AG10803 (cell line): ENCODE measurements at regions not wholly inside any gene's neighbourhood (a gene's known extent, or its start where the extent isn't known, plus 50 kb on each side); places are given as distances from the start of the nearest gene placed in this dataset.

Experiments used
- DNase-seq: peaks from one replicate; pipeline ENCODE4 v3.0.0; 2010; ENCODE audit warnings: low read depth
- H3K4me3 ChIP-seq: 2 replicates; pipeline ENCODE4 v1.5.1; 2011; ENCODE audit warnings: mild to moderate bottlenecking, low read length, control low read depth
- TF ChIP-seq, protein P1 (sequence below): conservative IDR thresholded peaks from 2 replicates; pipeline ENCODE4 v1.5.1; 2011; ENCODE audit warnings: mild to moderate bottlenecking, low read length, control low read depth, inconsistent platforms

DNA sequence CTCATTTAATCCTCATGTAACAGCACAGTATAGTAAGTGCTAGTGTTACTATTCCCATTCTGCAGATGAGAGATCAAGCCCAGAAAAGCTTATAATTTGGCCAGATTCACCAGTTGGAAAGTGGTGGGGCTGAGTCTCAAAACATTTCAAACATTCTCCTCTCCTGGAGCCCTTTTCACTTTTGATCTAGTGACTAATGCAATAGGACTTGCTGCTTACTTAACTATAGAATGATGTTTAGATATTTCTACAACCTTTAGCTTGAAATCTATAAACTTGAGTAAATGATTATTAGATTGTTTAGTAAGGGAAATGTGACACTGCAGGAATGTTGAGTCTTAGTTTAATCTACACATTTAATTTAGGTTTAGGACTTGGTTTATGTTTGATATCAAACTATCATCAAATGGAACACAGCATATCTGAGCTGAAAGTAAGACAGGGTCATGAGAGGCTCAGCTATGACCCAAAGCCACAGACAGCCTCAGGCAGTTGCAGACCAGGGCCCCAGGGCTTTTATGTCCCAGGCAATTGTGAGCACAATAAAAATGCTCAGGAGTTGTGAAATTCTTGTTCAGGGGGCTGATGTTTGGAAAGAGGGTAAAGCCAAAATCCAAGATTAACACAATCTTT is 199.5 kb upstream of the HS3ST1 start:
- no peak overlapping the region for H3K4me3 ChIP-seq
- TF ChIP-seq, protein P1, sequence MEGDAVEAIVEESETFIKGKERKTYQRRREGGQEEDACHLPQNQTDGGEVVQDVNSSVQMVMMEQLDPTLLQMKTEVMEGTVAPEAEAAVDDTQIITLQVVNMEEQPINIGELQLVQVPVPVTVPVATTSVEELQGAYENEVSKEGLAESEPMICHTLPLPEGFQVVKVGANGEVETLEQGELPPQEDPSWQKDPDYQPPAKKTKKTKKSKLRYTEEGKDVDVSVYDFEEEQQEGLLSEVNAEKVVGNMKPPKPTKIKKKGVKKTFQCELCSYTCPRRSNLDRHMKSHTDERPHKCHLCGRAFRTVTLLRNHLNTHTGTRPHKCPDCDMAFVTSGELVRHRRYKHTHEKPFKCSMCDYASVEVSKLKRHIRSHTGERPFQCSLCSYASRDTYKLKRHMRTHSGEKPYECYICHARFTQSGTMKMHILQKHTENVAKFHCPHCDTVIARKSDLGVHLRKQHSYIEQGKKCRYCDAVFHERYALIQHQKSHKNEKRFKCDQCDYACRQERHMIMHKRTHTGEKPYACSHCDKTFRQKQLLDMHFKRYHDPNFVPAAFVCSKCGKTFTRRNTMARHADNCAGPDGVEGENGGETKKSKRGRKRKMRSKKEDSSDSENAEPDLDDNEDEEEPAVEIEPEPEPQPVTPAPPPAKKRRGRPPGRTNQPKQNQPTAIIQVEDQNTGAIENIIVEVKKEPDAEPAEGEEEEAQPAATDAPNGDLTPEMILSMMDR = no peak
- DNase-seq = no peak

DNA sequence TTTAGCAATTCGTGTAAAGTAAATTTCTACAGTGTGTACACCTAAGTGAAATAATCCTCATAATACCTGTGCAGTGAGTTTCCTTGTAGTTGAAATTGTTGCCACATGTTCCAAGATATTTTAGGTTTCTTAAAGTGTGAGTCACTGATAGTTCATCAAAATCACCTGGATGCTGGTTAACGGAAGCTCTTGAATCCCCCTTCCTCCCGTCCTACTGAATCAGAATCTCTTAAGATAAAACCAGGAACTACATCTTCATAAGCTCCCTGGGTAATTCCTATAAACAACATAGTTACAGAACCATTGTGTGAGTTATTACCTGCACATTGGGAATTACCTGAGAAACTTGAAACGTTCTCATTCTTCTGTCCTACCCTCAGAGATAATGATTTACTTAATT is 197.4 kb upstream of the HS3ST1 start:
- TF ChIP-seq, protein P1 = no peak
- DNase-seq = no peak

DNA sequence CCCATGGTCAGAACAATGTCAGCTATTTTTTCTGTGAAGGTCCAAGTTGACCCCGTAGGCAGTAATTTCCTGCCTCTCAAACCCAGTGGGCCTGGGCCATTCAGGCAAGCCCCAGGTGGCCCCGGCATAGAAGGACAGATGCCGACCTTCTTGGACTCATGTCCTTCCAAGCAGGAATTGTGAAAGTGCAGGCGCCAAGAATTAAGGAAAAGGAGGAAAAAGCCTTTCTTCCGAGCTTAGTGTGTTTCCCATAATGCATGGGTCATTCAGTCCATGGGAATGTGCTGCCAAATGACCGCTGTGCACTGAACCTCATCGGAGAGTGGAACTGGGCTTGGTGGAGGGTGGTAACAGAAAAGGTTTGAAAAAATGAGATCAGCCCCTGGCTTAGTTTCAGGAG is 196.5 kb upstream of the HS3ST1 start:
- TF ChIP-seq, protein P1 = no peak
- DNase-seq = no peak
- no peak overlapping the region for H3K4me3 ChIP-seq

More for the DNA sequence above, 197.4 kb upstream of the HS3ST1 start:
- no peak overlapping the region for H3K4me3 ChIP-seq

DNA sequence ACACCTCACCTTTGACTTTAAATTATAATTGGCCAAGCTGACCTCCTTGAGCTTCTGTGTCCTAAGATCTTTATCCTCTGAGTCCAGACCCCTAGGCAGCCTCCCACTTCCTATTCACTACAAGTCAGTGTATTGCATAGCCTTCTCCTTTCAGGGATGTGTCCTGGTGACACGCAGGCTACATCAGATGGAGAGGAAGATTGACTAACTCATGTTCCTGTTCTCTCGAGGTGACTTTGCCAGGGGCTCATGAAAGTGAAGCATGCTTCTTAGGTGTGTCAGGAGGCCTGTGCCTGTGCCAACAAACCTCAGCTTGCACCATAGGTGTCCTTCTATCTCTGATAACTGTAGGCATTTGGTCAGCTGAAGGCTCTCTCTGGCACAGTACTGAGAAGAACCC is 195.7 kb upstream of the HS3ST1 start:
- H3K4me3 ChIP-seq = no peak overlapping the region
- no peak for DNase-seq
- TF ChIP-seq, protein P1 = no peak

DNA sequence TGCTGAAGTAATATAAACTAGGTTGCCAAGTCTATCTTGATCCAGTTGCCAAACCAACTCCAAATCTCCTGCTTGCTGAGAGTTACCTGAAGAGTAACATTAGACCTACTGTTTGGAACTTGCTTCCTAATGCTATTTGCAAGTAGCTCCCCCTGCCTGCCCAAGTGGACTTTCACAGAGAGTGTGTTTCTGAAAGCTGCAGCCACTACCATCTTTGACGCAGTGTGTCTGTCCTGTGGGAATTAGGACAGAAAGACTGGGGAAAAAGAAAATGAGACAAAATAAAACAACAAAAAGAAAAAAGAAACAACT is 195.0 kb upstream of the HS3ST1 start:
- no peak for DNase-seq
- TF ChIP-seq, protein P1 = no peak
- H3K4me3 ChIP-seq = no peak overlapping the region

DNA sequence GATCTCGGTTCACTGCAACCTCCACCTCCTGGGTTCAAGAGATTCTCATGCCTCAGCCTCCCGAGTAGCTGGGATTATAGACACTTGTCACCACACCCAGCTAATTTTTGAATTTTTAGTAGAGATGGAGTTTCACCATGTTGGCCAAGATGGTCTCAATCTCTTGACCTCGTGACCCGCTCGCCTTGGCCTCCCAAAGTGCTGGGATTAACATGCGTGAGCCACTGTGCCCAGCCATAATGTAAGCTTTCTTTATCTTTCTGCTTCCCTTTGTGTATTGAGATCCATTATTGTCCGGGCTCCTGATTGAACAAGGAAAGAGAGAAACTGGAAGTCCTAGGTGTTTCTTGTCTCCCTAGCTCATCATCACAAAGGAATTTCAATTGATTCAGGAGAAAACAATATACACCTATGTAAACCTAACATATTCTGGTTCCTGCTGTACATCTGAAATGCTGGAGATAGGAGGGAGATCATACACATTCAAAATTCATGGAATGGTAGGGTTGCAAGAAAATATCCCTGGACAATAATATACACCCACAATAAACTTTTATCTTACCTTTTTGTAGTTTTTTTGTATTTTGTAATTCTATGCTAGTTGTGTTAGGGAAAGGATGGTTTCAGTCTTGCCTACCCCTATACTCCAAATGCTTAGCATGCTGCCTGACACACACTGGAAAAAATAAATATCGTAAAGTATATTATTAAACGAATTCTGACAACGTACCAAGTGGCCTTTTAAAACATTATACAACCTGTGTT is 194.4 kb upstream of the HS3ST1 start:
- DNase-seq = no peak
- TF ChIP-seq, protein P1 = no peak
- H3K4me3 ChIP-seq = no peak overlapping the region

DNA sequence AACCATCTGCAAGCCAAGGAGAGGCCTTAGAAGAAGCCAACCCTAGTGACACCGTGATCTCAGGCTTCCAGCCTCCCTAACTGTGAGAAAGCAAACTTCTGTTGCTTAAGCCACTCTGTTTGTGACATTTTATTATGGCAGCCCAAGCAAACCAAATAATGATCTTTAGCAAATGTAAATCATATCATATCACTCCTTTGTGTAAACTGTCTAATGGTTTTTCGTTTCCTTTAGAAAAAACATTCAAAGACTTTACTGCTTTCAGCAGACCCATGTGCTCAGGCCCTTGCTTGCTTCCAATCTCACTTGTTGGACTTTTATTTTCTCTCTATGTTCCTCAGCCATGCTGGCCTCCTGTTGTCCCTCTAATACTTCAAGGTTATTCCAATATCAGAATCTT is 192.2 kb upstream of the HS3ST1 start:
- no peak overlapping the region for H3K4me3 ChIP-seq
- TF ChIP-seq, protein P1 = no peak
- DNase-seq = no peak
